ENCODE measurements at regions not wholly inside any gene's neighbourhood (a gene's known extent, or its start where the extent isn't known, plus 50 kb on each side); places are given as distances from the start of the nearest gene placed in this dataset.

- DNase-seq (ENCODE audit: low spot score): no peak
Observed at GRCh38 chr6:113078791-113079190, 731.7 kb downstream of the RFPL4B start.

GRCh38 chr6:113082745-113083144, 735.6 kb downstream of the RFPL4B start:
- no peak for DNase-seq (ENCODE audit: low spot score)

- no peak for DNase-seq (ENCODE audit: low spot score)
Observed at GRCh38 chr6:113083947-113084346, 736.8 kb downstream of the RFPL4B start.

DNA sequence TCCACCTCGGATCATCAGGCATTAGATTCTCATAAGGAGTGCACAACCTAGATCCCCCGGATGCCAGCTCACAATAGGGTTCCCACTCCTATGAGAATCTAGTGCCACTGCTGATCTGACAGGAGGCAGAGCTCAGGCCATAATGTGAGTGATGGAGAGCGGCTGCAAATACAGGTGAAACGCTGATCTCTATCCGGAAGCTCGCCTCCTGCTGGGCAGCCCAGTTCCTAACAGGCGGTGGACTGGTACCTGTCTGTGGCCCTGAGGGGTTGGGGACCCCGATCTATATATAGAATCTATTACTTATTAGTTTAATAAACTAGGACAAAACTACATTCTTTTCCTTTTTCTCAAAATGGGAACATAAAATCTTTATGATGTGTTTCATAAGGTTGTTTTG, 741.9 kb downstream of the RFPL4B start:
- DNase-seq (ENCODE audit: low spot score): no peak

- no peak for DNase-seq (ENCODE audit: low spot score)
Observed at GRCh38 chr6:113092795-113093194, 745.7 kb downstream of the RFPL4B start.

GRCh38 chr6:113094779-113095178, 747.6 kb downstream of the RFPL4B start:
- DNase-seq (ENCODE audit: low spot score): no peak

DNA sequence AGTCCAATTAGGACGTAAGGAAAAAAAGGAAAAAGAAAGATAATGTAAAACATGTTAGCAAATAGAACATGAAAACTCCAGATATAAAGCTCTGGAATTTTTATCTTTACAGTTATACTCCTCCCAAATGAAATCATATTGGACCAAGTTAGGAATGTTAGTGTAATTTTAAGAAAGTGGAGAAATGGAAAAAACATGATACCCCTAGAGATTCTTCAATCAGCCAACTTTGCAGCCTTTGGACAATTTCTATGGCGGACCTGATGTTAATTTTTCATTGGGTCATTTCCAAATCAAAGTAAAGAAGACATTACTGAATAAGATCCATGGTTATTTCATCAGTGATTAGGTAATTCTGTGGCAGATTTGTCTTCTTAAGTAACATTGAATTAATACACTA, 748.7 kb downstream of the RFPL4B start:
- DNase-seq (ENCODE audit: low spot score): no peak

GRCh38 chr6:113102761-113103160, 754.4 kb upstream of the MARCKS start:
- DNase-seq (ENCODE audit: low spot score): no peak

DNA sequence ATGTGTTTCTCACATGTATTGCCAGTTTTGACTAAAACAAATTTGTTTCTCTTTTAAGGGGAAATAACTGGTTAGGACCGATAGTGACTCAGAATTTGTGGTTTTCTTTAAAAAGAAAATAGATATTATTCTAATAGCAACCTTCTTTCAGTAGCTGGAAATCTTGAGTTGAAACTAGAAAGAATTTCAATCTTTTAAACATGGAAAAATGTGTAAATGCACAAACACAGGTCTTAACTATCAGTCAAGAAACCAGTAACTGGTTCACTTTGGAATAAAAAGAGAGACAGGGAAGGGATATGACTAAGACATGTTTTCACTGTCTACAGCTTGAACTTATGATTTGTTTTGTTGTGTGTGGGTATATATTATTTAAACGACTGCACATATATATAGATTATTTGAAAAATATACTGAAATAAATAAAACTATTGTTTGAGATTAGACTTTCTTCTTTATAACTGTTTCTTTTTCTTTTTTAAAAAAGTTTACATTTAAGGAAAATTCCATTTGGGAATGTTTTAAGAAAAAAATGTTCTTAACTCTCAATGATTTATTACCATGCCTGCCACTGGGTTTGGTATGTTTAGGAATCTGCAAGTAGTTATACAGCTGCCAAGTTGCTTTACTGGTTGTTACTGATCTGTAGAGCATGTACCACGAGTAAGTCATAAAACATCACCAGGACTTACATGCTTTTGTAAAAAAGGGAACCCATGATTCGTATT, 753.3 kb upstream of the MARCKS start:
- DNase-seq (ENCODE audit: low spot score): no peak

DNA sequence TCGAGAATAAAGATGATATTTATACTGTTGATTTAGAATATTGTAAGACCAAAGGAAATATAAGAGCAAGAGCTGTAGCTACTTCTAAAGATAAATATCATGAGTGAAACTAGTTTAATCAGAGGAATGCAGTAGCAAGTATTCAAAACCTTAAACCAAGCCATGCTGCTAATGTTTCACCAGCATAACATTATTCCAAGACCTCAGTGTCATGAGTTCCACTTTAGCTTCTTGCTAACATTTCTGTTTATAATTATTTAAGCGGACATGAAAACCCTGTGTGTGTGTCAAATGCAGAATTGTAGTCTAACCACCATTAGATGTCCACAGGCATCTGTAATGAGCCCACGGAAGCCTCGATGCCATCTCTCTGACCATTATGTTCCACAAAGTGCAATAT, 752.6 kb upstream of the MARCKS start:
- DNase-seq (ENCODE audit: low spot score): no peak

GRCh38 chr6:113104951-113105350, 752.2 kb upstream of the MARCKS start:
- no peak for DNase-seq (ENCODE audit: low spot score)

DNA sequence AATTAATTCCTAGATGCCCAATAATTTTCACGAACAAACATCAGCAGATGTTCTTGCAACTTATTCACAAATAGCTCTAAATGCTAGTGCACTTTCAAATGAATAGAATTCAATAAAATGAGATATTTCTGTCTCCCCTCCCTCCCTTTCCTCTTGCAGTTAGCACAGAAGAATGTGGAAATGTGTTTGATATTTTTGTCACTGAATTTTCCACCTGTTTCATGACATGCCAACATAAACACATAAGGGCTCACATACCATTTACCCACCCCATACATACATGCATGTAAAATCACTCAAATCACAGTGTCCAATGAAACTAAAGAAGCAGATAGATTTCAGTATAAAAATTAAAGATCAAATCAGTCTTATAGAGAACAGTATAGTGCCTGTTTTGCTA, 746.9 kb upstream of the MARCKS start:
- no peak for DNase-seq (ENCODE audit: low spot score)

DNA sequence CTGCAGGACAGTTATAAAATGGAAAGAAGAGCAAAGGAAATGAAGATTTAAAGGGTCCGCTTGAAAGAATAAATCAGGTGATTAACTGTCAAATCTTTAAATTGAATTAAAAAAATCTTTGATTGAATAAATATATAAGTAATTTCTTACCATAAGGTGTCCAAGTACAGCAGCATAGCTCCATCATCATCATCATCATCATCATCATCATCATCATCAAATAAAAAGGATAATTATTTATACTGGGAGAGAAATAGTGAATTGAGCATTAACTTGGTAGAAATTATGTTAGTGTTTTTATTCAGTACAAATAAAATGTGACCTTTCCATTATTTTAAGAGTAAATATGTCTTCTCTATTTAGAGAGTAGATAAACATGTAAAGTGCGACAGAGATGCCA, 745.6 kb upstream of the MARCKS start:
- no peak for DNase-seq (ENCODE audit: low spot score)

DNA sequence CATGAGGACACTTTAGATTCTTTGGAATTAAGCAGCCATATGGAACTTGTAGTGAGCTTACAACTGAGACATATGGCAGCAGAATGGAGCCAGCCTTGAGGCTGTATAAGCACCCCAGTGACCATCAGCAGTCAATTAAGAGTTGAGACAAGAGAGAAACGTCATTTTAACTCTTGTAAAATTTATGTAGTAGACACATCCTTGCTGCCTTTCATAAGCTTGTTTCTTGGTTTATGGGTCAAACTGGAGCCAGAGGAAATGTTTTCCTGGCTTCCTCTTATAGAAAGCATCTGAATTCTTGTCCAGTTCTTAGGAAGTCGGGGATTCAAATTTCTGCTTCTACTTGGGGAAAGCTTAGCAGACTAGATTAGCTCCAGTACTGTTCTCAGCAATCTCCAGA, 745.1 kb upstream of the MARCKS start:
- no peak for DNase-seq (ENCODE audit: low spot score)

DNA sequence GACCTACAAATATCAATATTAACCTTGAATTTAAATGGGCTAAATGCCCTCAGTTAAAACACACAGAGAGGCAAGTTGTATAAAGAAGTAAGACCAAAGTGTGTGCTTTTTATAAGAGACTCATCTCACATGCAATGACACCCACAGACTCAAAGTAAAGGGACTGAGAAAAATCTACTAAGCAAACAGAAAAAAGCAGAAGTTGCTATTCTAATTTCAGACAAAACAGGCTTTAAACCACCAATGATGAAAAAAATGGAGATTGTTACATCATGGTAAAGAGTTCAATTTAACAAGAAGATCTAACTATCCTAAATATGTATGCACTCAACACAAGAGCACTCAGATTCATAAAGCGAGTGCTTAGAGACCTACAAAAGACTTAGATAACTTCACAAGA, 741.9 kb upstream of the MARCKS start:
- no peak for DNase-seq (ENCODE audit: low spot score)

DNA sequence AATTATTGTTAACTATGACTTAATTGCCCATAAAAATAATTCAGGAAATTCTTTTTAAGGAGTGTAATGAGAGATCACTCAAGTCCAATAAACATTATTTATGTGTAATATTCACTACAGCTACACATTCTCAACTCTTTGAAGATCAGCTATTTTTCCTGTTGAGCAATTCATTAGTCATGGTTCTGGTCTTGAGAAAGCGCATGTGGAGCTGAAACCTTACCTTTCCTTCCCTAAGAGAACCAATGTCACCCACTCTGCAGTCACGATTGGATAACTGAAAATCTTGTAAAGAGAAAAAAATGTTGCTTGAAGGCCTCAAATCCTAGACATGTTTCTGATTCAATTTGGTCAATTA, 736.9 kb upstream of the MARCKS start:
- no peak for DNase-seq (ENCODE audit: low spot score)

- DNase-seq (ENCODE audit: low spot score): no peak
Observed at GRCh38 chr6:113120582-113121285, 736.4 kb upstream of the MARCKS start.

GRCh38 chr6:113121571-113121970, 735.6 kb upstream of the MARCKS start:
- DNase-seq (ENCODE audit: low spot score): no peak

DNA sequence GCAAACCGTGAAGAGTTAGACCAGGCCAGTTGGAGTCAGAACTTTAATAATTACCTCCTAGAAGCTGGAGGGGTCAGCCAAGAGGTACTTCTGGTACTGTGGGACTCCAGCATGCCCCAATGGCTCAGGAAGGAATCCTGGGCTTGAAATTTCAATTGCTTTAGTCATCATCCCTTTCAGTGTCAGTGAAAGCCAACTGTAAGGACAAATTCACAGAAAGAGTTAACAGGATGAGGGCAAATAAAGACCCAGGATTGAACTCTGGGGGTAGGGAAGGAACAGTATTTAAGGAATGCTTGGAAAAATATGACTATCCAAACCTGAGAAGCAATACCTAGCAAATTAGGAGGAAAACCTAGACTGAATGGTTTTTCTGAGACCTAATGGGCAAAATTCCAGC, 735.1 kb upstream of the MARCKS start:
- DNase-seq (ENCODE audit: low spot score): no peak

DNA sequence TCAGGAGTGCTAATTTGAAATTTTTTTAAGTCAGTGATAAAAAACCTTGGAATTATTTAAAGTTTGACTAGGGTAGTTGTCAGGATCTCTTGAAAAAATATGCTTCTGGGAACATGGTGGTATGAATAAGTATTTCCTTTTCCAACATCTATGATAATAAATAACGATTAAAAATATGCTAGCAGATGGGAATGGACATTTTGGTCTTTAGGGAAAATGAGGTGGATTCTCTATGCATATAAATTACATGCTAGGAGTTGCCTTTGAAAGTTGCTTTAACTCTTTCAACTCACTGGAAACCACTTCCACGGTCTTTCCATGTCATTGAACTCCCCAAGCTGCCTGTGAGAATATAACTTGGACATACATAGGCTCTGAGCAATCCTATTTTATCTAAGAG, 731.5 kb upstream of the MARCKS start:
- no peak for DNase-seq (ENCODE audit: low spot score)

- no peak for DNase-seq (ENCODE audit: low spot score)
Observed at GRCh38 chr6:113127786-113128419, 729.2 kb upstream of the MARCKS start.

- no peak for DNase-seq (ENCODE audit: low spot score)
Observed at GRCh38 chr6:113128661-113129060, 728.5 kb upstream of the MARCKS start.

GRCh38 chr6:113129991-113130390, 727.2 kb upstream of the MARCKS start:
- no peak for DNase-seq (ENCODE audit: low spot score)
